Testis (tissue), 2 donors: ENCODE measurements at regions not wholly inside any gene's neighbourhood (a gene's known extent, or its start where the extent isn't known, plus 50 kb on each side); places are given as distances from the start of the nearest gene placed in this dataset.

Experiments
- CTCF ChIP-seq, 3 experiments: fragments of 450-650 bp in 2 of 3; fragments of 200-600 bp in 1 of 3; sonication (generic) in 1 of 3; IDR thresholded peaks; one replicate each; pipeline ENCODE4 v1.5.1; 2016 to 2019; ENCODE audit warnings: antibody characterized with exemption in 3 of 3, mild to moderate bottlenecking in 2 of 3, moderate library complexity in 1 of 3
- POLR2A ChIP-seq: fragments of 450-650 bp; IDR thresholded peaks from one replicate; pipeline ENCODE4 v1.6.1; 2017; ENCODE audit warnings: antibody characterized with exemption, mild to moderate bottlenecking, moderate library complexity

- TF ChIP-seq CTCF (IDR thresholded peaks at IDR 0.05) (no peak), POLR2A (no peak)
These were observed 640.2 kb downstream of the TSN start for GRCh38 chr2:122395687-122396086.
